HG02678 (cell line): ENCODE measurements at regions not wholly inside any gene's neighbourhood (a gene's known extent, or its start where the extent isn't known, plus 50 kb on each side); places are given as distances from the start of the nearest gene placed in this dataset.
A peak's percentile ranks its signal among the peaks of the same experiment; 100 is the strongest.
"Not testable (repeated sequence)": the region's sequence is repeated elsewhere in the genome, so short reads cannot be mapped to it uniquely, and the experiment has no call there.

Experiments used
- ATAC-seq: cut with Tn5 transposase; IDR thresholded peaks from one replicate; pipeline ENCODE4 v1.9.1; 2021; ENCODE audit warnings: mild to moderate bottlenecking, moderate library complexity; ENCODE audit not compliant: unreplicated experiment

DNA sequence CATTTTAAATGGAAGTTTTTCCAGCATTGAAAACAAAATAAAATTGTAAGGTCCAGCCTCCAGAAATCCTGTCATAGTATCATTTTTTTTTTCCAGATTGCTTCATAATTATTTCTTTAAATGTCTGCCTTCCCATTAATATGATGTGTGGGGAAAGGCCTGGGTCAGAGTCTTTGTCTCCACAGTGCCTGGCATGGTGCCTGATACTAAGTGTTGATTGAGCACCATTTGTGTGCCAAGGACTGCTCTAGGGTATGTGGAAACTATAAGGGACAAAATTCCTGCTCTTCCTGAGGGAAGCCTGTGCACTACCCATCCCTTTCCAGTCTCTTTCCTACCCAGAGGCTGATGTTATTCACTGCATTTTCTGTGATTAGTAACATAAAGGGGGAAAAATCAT is 53.1 kb upstream of the BEND4 start:
- no peak for ATAC-seq

- no peak for ATAC-seq
Measured at GRCh38 chr4:42216664-42217063, 64.2 kb upstream of the BEND4 start.

GRCh38 chr4:42225286-42225685 is 72.8 kb upstream of the BEND4 start:
- ATAC-seq, result no peak

DNA sequence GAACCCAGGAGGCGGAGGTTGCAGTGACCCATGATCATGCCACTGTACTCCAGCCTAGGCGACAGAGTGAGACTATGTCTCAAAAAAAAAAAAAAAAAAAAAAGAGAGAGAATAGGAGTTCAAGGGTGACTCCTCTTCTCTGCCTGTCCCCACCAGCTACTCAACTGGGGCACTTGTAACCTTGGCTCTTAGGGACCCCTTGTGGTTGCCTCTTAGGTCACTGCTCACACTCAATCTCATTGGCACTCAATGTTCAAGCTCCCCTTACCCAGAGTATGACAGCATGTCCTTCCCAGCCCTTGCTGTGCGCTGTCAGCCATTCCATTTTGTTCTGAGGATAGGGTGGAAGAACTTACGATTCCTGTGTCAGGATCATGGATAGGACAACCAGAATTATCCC is 82.4 kb upstream of the BEND4 start:
- no peak for ATAC-seq

DNA sequence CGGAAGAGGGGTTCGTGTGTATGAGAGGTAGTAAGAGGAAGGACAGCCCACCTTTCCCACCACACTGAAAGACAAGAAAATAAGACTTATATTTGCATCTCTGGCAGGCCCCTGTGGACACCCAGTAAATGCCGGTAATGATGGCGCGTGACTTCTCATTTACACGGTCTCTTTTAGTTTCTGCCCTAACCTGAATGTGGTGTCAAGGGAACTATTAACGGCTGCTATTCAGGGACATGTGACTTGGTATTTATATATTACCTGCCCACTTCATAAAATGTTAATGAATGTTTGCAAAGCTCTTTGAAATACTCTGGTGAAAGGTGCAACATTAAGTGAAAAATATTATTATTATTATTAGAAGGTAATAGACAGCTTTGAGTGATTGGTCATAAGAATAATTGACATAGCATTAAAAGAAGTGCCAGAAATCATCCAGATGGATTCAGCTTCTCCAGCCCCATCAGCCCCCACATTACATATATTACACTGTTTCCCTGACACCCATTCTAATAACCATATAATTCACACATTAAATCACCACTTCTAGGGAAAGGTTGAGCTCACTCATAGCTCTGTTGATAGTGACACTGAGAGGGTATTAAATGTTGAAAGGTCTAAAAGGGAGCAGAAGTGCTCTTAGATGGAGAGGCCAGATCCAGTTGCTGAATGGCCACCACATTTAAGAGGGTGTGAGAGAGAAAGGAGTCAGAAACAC is 83.0 kb upstream of the BEND4 start:
- no peak for ATAC-seq

DNA sequence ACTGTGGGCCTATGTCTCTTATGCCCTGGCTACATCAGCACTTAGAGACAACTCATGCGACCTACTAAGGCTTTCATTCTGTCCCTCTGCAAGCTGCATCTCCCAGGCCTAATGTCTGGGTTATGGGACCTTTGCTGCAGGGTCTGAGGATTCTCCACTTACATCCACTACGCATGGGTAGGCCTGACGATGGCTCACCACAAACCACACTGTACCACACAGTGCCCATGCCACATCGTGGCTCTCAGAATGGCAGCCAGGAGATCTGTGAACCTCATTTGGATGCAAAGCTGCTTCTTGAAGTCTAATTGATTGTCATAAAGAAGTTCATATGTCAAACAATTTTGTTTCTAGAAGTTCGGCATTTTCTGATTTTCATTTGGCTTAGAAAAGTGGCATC is 84.6 kb upstream of the BEND4 start:
- no peak for ATAC-seq

DNA sequence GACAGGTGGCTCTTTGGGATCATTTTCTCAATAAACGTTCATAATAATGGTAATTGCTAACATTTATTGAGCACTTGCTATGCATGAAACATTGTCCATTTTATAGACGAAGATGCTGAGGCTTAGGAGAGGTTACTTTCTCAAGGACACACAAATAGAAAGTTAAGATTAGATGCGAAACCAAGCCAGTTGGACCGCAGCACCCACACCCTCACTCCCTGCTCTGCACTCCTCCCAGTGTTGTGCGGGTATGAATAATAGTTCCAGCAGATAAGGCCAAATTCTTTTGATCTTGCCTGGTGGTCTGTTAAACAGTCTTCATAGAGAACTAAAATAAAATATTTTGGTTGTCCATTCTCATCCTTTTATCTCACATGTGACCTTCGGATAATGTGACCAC is 85.0 kb upstream of the BEND4 start:
- ATAC-seq, result no peak

GRCh38 chr4:42248972-42249371 is 96.5 kb upstream of the BEND4 start:
- ATAC-seq, result no peak

GRCh38 chr4:42252315-42252714 is 99.9 kb upstream of the BEND4 start:
- no peak for ATAC-seq

GRCh38 chr4:42257645-42258044 is 105.2 kb upstream of the BEND4 start:
- not testable (repeated sequence) for ATAC-seq

- ATAC-seq, result no peak
Measured at GRCh38 chr4:42262701-42263490, 110.4 kb upstream of the BEND4 start.

- no peak for ATAC-seq
Measured at GRCh38 chr4:42265782-42266602, 113.5 kb upstream of the BEND4 start.

DNA sequence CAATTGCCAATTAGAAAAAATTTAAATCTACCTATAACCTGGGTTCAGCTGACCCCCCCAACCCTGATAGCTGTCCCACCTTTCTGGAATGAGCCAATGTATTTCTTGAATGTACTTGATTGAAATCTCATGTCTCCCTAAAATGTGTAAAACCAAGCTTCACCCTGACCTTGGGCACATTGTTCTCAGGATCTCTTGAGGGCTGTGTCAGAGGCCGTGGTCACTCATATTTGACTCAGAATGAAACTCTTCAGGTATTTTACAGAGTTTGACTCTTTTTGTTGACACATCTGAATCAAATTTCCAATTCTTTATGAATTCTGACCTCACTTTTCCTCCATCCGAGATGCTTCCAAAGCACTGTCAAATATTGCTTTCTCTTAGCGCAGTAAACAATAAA is 115.3 kb upstream of the BEND4 start:
- ATAC-seq, result no peak

GRCh38 chr4:42268824-42269223 is 116.4 kb upstream of the BEND4 start:
- peak; percentile 63 for ATAC-seq

DNA sequence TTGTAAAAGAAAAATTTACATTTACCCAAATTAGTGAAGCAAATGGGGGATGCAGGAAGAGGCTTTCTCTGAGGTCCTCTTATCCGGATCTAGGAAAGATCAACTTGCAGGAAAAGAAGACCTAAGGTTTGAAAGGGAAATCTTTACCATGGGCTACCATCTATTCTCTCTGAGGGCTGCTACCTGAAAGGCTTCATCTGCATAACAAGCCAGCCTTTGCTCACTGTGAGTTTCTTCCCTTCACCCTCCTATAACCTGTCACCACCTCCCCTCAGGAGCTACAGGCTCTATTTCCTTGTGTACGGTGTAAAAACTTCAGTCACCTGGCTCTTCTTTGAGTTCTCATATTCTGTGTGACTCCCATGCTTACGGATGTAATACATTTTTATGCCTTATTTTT is 118.6 kb upstream of the BEND4 start:
- no peak for ATAC-seq

DNA sequence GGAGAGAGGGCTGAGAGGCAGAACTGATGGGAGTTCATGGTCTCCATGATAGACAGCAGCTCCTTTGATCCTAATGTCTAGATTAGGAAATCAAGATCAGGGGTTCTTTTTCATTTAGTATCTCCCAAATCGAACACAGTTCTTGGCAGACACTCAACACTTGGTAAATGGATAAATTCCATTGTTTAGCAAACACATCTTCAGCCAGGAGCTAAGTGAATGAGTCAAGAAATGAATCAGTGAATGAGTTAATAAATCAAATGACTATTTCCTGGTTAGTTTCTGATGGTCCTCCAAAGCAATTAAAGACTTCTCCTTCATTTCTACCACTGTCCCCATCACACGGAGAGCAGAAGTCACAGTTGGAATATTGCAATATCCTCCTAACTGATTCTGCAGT is 120.0 kb upstream of the SHISA3 start:
- no peak for ATAC-seq

DNA sequence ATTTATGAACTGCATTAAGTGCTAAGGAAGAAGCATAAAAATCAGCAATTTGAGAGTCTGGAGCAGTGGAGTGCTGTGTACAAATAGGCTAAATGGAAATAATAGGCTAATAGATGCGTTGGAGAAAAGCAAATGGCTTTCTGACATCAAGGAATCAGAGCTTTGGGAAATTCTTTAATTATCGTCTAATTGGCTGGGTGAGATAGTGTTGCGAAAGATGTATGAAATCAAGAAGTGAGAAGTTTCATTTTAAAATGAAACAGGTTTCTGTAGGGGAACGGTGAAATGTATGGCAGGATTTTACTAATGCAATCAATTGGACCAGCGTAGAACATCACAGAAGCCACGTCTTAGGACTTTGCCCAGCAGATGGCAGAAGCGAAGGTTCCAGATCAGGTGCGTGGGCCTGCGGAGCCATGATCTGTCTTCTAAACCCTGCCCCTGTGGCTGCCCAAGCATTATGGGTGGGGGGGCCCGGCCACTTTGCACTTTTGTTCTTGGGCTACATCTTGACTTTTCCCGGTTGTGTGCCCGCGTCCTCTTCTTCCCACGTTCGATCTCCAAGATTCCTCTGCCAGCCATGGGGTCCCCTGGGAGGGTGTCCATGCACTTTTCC is 118.5 kb upstream of the SHISA3 start:
- ATAC-seq, result no peak

- ATAC-seq, result no peak
Measured at GRCh38 chr4:42280327-42281095, 116.8 kb upstream of the SHISA3 start.

DNA sequence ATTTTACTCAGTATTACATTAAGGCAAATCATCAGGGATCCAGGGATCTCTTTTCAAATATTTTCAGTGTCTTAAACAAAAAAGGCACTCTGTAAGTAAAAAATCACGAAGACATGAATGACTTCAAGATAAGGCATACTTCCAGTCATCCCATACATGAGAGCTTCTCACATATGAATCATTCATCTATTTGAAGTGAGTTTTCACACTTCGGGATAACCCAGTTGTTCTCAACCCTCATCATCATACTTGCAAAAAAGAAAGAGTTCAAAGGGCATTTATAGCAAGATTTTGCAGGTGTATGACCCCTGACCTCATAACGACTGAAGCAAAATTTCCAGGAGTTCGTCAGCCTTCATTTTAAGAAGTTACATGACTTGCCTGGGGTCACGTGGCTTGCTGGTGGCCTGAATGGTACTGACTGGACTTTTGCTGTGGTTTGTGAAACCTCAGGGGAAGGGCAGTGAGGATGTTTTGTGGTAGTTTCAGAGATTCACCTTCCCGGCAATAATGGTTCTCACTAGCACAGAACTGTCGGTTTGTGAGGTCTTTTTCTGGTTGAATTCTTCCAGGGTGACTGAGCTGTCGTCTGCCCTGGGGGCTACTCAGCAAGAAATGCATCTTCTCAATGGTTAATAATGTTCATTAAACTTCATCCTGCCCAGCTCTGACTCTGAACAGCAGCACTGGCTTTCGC is 115.8 kb upstream of the SHISA3 start:
- ATAC-seq, result peak; percentile 66
